ENCODE measurements at regions not wholly inside any gene's neighbourhood (a gene's known extent, or its start where the extent isn't known, plus 50 kb on each side); places are given as distances from the start of the nearest gene placed in this dataset.
"Not testable (repeated sequence)": the region's sequence is repeated elsewhere in the genome, so short reads cannot be mapped to it uniquely, and the experiment has no call there.

DNA sequence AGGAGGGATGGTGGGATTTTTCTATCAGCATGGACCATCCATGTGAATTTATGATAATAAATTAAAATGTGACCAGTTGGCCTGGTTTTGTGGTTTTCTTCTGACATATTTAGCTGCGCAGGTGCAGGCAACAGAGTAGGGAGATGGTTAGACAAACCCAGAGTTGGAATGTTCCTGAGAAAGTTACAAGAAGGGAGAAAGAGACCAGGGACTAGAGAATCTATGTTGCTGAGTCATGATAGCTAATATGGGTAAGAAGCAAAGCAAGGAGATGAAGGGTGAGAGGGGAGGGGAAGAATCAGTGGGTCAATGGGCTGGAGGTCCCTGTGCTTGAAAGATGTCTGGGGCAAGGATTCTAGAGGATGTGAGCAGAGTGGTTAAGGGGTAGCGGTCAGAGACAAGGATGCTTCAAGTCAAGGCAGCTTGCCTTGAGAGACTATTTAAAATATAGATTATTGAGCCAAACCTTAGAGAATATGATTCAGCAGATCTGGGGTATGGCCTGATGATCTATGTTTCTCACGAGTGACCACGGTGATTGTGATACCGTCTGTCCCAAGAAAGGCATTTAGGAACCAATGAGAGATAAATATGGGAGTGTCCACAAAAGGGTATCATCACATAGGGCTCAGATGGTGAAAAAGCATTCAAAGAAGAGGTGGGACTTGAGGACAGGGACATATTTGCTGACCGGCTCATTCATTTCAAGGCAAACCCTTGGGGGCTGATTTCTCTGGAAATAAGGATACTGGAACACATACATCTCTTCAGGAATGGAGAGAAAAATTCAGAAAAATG lies 219.7 kb upstream of the PLD5 start:
- in situ Hi-C loops (cut with HindIII; ENCODE audit: low sequenced_read_pairs): no loop called here

DNA sequence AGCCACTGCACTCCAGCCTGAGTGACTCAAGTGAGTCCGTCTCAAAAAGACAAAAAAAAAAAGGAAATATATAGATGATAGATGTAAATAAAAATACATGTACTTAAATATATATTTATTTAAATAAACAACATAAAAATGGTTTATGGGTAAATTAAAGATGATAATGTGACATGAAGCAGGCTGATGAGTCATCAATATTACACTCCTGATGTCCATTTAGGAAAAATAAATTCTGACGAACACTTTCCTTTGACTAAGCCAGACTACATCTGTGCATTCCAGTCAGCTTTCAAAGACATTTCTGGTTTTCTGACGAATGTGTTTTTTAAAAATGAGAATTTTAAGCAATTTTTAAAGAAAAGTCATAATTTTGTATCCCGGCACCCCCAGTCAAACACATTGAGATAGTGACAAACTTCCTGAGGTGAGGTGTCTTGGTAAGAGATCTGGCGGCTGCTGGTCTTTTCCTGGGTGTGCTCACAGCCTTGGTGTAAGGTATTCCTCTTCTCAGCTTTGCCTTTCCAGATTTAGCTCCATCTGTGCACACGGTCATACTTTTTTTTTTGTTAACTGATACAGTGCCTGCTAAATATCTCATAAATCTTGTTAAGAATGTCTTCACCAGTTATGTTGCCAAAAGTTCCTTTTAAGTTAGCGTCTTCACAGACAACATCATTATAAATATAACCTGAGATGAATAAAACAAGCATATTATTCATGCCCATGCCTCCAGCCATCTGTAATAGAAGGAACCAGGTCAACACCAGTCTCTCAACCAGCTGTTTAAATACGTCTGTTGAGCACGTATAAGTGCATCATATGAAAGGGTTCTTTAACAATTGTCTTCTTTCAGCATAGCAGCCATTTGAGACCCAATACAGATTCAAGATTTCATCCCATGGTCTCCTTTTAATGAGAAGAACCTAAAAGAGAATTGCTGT lies 214.5 kb upstream of the PLD5 start:
- in situ Hi-C loops (cut with HindIII; ENCODE audit: low sequenced_read_pairs): no loop called here

DNA sequence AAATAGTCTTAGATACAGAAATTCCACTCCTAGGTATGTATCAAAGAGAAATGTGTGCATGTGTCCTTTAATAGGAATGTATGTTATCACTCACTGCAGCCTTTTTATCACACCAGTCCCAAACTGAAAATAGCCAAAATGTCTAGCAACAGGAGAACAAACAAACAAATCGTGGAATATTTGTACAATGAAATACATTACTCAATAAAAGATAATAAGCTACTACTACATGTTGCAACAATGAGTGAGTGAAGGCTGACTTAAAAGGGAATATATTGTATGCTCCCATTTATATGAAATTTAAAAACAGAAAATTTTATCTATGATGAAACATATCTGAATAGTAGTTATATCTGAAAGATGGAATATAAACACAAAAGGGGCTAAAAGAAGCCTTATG lies 212.1 kb upstream of the PLD5 start:
- in situ Hi-C loops (cut with HindIII; ENCODE audit: low sequenced_read_pairs): no loop called here

DNA sequence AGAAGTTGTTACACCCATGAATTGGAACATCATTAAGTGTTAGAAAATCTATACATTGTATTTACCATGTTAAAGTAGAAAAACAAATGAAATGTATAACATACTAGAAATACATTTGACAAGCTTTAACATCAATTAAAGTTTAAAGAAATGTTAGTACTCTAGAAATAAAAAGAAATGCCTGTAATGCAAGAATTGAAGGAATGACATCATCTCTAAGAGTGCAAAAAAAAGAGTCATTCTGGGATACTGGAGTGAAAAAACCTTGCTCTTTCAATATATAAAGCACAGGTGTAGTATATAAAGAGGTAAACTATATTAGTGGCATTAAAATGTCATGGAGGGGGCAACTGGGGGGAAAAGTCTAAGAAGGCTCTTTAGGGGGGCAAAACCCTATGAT lies 210.8 kb upstream of the PLD5 start:
- in situ Hi-C loops (cut with HindIII; ENCODE audit: low sequenced_read_pairs): no loop called here

DNA sequence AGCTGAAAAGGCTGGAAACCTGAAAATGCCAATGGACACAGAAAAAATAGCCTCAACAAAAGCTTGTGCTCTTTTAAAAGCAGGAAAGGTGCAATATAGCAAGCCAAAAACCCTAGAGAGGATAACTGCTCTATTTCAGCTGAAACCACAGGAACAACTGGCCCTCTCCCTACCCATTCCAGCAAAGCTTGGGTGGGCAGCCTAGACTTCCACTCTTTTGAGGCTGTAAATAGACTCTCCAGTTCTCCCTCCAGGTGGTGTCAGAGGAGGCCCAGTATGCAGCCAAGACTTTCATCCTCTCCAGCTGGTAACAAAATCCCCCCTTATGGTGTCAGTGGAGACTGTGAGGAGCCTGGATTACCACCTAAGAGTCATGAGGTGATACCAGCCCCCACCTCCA lies 206.9 kb upstream of the PLD5 start:
- in situ Hi-C loops (cut with HindIII; ENCODE audit: low sequenced_read_pairs): no loop called here

DNA sequence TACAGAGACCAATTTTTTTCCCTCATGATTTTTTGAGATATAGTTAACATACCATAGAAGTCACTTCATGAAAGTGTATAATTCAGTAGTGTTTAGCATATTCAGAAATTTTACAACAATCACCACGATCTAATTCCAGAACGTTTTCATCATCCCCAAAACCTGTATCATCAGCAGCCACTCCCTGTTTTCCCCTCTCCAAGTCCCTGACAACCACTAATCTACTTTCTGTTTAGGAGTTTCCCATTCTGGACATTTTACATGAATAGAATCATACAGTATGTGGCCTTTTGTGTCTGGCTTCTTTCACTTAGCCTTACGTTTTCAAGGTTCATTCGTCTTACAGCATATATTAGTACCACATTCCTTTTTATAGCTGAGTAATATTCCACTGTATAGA lies 204.2 kb upstream of the PLD5 start:
- in situ Hi-C loops (cut with HindIII; ENCODE audit: low sequenced_read_pairs): no loop called here

DNA sequence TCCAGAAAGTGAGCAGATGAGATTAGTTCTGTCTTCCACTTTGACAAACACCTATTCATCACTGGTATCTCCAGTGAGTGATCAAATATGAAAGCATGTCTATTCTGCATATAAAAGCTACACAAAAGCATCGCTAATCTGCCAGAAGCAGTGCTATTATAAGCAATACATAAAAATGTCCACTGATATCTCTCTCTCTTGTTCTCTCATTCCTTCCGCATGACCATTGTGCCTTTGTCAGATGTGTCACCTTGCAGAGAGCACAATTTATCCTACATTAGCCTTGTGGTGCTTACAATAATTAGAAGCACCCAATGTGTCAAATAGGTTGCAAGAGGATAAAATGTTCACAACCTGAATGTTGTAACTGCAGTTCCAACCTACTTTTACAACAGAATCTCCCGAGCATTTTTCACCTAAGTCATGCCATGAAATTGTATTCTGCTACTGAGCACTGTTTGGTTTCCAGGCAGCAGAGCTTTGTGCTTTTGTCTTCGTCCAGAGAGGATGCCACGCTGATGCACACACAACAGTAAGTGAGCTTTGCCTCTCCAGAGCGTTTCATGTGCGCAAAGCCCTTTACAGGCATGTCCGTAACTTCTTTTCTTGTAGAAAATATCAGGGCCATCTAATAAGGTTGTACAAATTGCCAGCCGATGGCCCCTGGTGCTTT lies 198.7 kb upstream of the PLD5 start:
- in situ Hi-C loops (cut with HindIII; ENCODE audit: low sequenced_read_pairs): loop anchor here (5.0 kb wide), 1 partner anchor 41 kb away; no protein-coding TSS in a partner anchor

DNA sequence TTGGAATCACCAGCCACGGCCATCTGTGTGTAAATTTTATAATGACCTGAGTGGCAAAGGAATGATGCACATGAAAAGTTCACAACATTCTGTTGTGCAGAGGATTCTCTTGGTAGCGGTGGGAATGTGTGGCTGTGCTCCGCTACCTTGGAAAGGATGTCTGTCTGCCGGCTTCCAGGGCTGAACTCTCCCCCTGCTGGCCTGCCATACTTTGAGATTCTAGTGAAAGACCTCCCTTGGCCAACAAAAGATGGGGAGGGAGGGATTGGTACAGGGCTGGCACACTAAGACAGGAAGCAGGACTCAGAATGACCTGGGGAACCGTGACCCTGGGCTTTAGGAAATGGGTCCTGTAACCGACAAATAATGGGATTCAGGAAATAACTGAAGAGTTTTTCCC lies 194.5 kb upstream of the PLD5 start:
- in situ Hi-C loops (cut with HindIII; ENCODE audit: low sequenced_read_pairs): no loop called here

DNA sequence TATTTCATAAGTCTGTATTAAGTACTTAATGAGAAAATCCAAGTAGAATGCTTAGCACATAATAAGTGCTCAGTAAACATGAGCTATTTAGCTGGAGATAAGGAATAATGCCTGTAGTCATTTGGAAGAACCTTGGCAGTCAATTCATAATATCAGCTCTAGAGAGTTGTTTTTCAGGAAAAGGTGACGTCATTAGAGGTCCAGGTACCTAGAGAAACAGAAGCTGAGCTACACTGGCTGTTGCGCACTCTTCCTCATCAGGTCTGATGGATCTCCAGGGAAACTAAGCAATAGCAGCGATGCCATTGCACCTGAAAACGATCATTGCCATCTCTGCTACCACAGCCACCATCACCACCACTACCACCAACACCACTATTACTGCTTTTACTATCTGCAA lies 187.8 kb upstream of the PLD5 start:
- in situ Hi-C loops (cut with HindIII; ENCODE audit: low sequenced_read_pairs): no loop called here

DNA sequence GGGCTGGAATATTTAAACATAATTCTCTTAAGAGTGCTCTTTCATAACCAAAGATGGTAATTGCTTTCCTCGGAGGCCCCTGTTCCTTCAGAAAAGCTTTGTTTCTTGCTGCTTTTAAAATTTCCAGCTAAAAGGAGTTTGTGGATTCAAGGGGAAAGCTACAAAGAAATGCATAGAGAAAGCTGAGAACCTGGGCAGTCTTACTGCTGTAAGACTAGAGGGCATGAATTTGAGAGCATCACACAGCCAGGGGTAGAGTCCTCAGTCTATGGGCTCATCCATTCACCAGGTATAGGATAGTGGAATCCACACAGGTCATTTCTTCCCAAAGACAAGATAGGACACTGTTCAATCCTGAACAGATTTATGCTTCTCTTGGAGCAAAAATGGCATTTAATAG lies 186.3 kb upstream of the PLD5 start:
- in situ Hi-C loops (cut with HindIII; ENCODE audit: low sequenced_read_pairs): no loop called here

DNA sequence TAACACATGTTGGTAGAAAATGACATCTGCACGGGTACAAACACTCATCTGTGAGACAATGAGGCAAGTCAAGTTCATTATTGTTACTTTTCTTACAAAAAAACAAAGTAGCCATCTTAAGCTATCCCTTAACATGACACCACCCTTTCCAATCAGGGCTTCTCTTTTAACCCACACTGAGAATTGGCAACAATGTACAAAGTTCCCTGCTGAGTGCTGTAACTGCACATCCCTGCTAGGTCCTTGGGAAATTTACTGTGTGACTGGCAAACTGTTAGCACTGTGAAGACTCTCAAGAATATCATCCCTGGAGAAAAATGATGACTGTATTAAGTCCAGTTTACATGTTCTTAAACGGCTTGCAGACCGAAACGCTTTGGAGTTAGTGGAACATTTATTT lies 185.8 kb upstream of the PLD5 start:
- in situ Hi-C loops (cut with HindIII; ENCODE audit: low sequenced_read_pairs): no loop called here

DNA sequence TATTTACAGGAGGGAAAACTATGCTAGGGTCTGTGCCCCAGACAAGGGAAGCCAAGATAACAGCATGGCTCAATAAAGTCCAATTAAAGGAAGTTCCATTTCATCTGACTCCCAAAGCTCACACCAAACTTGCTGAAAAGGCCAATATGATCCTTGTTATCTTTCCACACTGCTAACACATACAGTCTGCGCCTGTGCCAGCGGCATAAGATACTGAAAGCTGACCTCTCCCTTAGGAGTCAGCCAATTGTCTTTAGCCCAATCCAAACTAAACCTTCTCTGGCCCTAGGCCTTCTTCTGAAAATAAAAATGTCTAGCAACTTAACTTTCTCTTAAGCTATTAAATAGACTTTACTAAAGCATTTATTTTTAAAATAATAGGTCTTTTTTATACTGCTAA lies 179.0 kb upstream of the PLD5 start:
- in situ Hi-C loops (cut with HindIII; ENCODE audit: low sequenced_read_pairs): no loop called here

DNA sequence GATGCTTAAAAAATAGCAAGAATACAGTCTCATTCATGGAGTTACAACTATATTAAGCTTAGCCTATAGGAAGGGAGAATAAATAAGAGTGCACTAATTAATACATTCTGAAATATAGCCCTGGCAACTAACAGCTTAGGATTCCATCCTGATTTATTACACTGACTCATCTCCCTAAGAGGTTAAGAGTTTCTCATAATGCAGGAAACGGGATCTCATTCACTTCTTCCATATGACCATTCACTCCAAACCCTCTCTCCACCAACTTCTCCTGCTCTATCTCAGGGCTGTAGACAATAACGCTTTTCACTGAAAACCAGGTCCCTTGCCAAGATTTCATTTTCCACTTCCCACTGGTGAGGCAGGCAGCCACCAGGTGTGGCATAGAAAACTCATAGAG lies 168.5 kb upstream of the PLD5 start:
- in situ Hi-C loops (cut with HindIII; ENCODE audit: low sequenced_read_pairs): no loop called here

DNA sequence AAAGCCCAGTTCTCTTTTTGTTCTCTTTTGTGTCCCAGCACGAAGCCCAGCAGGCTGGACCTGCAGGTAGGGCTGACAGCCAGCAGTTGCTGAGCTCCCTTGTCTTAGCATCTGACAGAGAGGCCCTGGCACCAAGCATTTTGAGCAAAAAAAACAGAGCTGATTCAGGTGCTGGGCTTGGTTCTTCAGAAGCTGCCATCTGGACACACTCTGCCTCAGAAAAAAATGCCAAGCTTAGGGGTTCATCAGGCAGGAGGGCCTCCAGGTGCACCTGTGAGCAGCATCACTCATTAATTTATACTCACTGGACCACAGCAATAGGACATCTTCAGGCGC lies 167.1 kb upstream of the PLD5 start:
- in situ Hi-C loops (cut with HindIII; ENCODE audit: low sequenced_read_pairs): no loop called here

DNA sequence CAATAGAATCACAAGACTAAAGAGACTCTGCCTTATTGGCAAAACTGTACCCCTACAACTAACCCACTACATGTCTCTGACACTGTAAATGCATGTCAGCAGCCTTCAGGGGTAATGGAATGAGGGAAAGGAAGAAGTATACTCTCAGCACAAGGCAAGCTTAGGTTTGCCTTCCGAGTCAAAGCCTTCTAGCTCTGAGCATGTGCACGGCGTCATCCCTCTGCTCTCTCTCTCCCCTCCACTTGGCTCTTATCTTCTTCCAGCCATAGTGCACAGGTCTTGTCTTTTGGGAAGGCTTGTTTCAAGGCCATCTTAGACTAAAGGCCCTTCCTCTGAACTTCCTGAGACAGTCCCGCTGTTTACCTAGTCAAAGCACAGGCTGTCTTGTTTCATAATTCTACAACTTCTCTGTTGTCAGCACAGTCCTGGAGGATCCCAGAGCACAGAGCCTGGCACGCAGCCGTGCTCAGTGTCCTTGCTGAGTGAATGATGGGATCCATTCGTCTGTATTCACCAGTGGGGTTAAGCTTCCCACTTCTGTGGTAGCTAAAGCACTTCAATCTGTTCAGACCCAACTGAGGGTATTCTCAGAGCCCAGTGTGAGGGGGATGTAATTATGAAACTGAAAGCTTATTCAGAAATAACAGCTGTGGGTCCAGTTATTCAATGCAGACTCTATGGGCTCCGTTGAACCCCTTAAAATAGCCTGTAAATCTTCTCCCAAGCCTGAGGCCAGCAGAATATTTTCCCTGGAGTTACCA lies 166.5 kb upstream of the PLD5 start:
- in situ Hi-C loops (cut with HindIII; ENCODE audit: low sequenced_read_pairs): no loop called here

DNA sequence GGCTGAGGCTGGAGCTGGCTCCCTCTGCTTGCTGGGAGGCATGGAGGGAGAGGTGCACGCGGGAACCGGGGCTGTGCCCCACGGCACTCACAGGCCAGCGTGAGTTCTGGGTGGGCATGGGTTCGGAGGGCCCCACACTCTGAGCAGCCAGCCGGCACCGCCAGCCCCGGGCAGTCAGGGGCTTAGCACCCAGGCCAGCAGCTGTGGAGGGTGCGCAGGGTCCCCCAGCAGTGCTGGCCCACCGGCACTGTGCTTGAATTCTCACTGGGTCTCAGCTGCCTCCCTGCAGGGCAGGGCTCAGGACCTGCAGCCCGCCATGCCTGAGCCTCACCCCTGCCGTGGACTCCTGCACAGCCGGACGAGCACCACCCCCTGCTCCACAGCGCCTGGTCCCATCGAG lies 164.9 kb upstream of the PLD5 start:
- in situ Hi-C loops (cut with HindIII; ENCODE audit: low sequenced_read_pairs): no loop called here

DNA sequence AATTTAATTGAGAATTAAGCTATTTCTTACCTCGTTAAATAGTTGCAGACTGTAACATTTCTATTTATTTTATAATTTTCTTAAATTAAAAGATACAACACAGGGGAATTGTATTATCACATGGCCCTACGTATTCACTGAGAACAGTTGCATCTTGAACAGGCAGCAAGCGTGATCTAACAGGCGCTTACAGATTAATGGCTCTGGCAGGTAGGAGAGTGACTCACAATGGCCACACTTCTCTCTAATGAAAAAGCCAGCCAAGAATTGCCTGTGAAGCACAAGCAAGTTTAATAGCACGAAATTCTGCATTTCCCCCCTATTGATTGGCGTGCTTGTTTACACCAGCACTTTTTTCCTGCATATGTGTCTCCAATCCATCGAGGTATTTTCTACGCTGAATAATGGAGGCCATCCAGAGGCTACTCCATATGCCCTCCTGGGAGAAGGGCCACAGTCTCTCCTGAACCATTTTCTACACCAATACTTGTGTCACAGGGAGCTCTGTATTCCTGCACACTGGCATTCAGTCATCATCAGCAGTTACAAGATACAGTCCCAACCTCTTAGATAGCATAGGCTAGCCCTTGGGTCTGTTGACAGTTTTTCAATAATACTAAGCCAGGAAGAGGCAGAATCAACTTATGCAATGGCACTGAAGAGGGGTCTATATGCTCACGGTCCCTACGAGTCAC lies 150.6 kb upstream of the PLD5 start:
- in situ Hi-C loops (cut with HindIII; ENCODE audit: low sequenced_read_pairs): no loop called here

DNA sequence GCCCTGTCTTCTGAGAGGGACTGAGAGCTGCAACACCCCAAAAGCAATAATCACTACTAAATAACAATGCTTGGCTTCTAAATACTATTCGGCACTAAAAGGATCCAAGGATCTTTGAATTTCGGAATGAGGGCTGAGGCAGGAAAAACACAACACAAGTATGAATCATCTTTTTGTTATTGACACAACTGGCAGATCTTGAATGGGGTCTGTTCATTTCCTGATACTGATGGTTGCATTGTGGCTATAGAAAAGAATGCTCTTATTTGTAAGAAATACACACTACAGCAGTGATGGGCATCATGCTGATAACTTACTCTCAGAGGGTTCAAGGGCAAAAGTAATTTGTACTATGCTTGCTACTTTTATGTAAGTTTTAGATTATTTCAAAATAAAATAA lies 149.2 kb upstream of the PLD5 start:
- in situ Hi-C loops (cut with HindIII; ENCODE audit: low sequenced_read_pairs): no loop called here

DNA sequence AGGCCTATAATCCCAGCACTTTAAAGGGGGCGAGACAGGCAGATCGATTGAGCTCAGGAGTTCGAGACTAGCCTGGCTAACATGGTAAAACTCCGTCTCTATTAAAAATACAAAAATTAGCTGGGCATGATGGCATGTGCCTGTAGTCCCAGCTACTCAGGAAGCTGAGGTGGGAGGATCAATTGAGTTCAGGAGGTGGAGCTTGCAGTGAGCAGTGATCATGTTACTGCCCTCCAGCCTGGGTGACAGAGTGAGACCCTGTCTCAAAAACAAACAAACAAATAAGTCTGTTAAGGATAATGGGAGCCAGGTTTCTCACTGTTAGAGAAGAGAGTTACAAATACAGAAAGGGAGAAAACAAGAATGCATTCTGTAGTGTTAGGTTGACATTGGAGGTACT lies 148.7 kb upstream of the PLD5 start:
- in situ Hi-C loops (cut with HindIII; ENCODE audit: low sequenced_read_pairs): not testable (repeated sequence)

DNA sequence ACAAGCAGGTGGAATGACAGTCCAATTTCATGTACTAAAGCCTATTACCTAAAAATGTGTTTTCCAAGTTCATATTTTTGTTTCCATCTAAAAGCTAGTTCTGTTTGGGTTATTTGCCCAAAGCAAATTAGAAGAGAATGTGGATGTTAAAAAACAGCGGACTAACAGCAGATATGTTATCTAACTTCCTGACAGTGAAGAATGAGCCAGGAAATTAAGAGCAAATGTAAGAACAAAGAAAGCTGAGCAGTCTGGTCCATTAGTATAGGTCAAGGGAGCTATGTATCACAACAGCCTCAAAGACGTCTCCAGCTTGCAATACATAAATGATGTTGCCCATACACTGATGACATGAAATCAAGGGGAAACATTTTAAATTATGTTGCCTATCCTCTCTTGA lies 145.5 kb upstream of the PLD5 start:
- in situ Hi-C loops (cut with HindIII; ENCODE audit: low sequenced_read_pairs): no loop called here

Data from endothelial cell of hepatic sinusoid (primary cell).